Right lobe of liver (tissue), 6 donors: ENCODE measurements at regions not wholly inside any gene's neighbourhood (a gene's known extent, or its start where the extent isn't known, plus 50 kb on each side); places are given as distances from the start of the nearest gene placed in this dataset.

Experiments
- ATAC-seq, 4 donors: fragments of 200-7000 bp; cut with Tn5 transposase; one replicate each; pipeline ENCODE4 v1.9.1; 2020; ENCODE audit warnings: mild to moderate bottlenecking in 4 of 4, moderate library complexity in 4 of 4
- DNase-seq, 3 donors: peaks; one replicate each; pipeline ENCODE4 v3.0.0-alpha.2; 2020
- H3K27ac ChIP-seq, 3 donors: fragments of 200-600 bp; one replicate each; pipeline ENCODE4 v1.8.0; 2022
- H3K27me3 ChIP-seq, 2 donors: fragments of 200-600 bp; one replicate each; pipeline ENCODE4 v1.8.0; 2022
- H3K36me3 ChIP-seq, 4 donors: fragments of 200-600 bp; sonication (generic) in 1 of 4; one replicate each; pipeline versions ENCODE4 v1.5.1 to v1.8.0; 2017 to 2022; ENCODE audit warnings: control low read depth in 1 of 4
- H3K4me1 ChIP-seq, 4 donors: fragments of 200-600 bp; sonication (generic) in 1 of 4; one replicate each; pipeline versions ENCODE4 v1.5.1 to v1.8.0; 2017 to 2022; ENCODE audit warnings: control low read depth in 1 of 4
- H3K4me3 ChIP-seq, 3 donors: fragments of 200-600 bp; one replicate each; pipeline ENCODE4 v1.8.0; 2022
- H3K9me3 ChIP-seq, 4 donors: fragments of 200-600 bp; sonication (generic) in 1 of 4; one replicate each; pipeline versions ENCODE4 v1.5.1 to v1.8.0; 2017 to 2022; ENCODE audit warnings: control low read depth in 1 of 4
- CTCF ChIP-seq, 4 donors: fragments of 200-600 bp in 3 of 4; fragments of 450-650 bp in 1 of 4; IDR thresholded peaks; one replicate each; pipeline versions ENCODE4 v1.5.1 to v1.8.0; 2016 to 2022; ENCODE audit warnings: antibody characterized with exemption in 4 of 4, mild to moderate bottlenecking in 2 of 4
- POLR2A ChIP-seq: fragments of 450-650 bp; IDR thresholded peaks from one replicate; pipeline ENCODE4 v1.6.1; 2017; ENCODE audit warnings: antibody characterized with exemption, mild to moderate bottlenecking
- WGBS: methylation state at CpG from one replicate; pipeline ENCODE4 v1.1.6; 2018; ENCODE audit warnings: low coverage, low lambda C conversion rate; ENCODE audit not compliant: insufficient coverage; ENCODE audit errors: missing lambda C conversion rate; 5-methylcytosine and 5-hydroxymethylcytosine counted together
- intact Hi-C, 2 donors: fragments of 100-400 bp; cut with DNase I; formaldehyde crosslinking; loops; one replicate each; pipeline versions ENCODE4 v1.11.2 to v1.14.1; 2022
- donor health status: DM: no; HTN: yes; CAD: no.
- donor health status: DM: no; HTN: no; CAD: no.
- donor health status: DM: no; HTN: no; CAD: no.
- donor health status: DM: no; HTN: yes; CAD: no.
- donor health status: DM: no; HTN: yes; CAD: no.

GRCh38 chr5:153907170-153907775, 131.4 kb downstream of the FAM114A2 start:
- ATAC-seq, result no peak
- Histone ChIP-seq H3K4me1 (no peaks in the 10 kb centered on the region), H3K27ac (no peak overlapping the region), H3K4me3 (no peak overlapping the region), H3K9me3 (no peaks in the 10 kb centered on the region), H3K36me3 (no peaks in the 10 kb centered on the region), H3K27me3 (no peaks in the 10 kb centered on the region)
- intact Hi-C loops, result no loop called here
- TF ChIP-seq POLR2A (no peak), CTCF (IDR thresholded peaks at IDR 0.05) (no peak)
- no peak for DNase-seq

- no peak for DNase-seq
Observed at GRCh38 chr5:153905219-153905618, 133.5 kb downstream of the FAM114A2 start.

GRCh38 chr5:153903321-153903720, 135.4 kb downstream of the FAM114A2 start:
- Histone ChIP-seq H3K27me3 (no peaks in the 10 kb centered on the region), H3K9me3 (no peaks in the 10 kb centered on the region), H3K36me3 (no peaks in the 10 kb centered on the region), H3K27ac (no peak overlapping the region), H3K4me1 (no peaks in the 10 kb centered on the region), H3K4me3 (no peak overlapping the region)
- DNase-seq (no peak), ATAC-seq (no peak)
- WGBS, result 17% methylated on average over 1 of the region's 1 CpG
- intact Hi-C loops, result no loop called here
- TF ChIP-seq CTCF (IDR thresholded peaks at IDR 0.05) (no peak), POLR2A (no peak)

More at GRCh38 chr5:153905219-153905618, 133.5 kb downstream of the FAM114A2 start:
- Histone ChIP-seq H3K27ac (no peak overlapping the region), H3K27me3 (no peaks in the 10 kb centered on the region), H3K9me3 (no peaks in the 10 kb centered on the region), H3K36me3 (no peaks in the 10 kb centered on the region), H3K4me3 (no peak overlapping the region), H3K4me1 (no peaks in the 10 kb centered on the region)
- no peak for ATAC-seq
- 42% methylated on average over 1 of the region's 1 CpG for WGBS
- intact Hi-C loops, result no loop called here
- TF ChIP-seq POLR2A, result no peak
- TF ChIP-seq CTCF (IDR thresholded peaks at IDR 0.05), result no peak

- Histone ChIP-seq H3K4me1 (no peaks in the 10 kb centered on the region), H3K27ac (no peak overlapping the region), H3K9me3 (no peaks in the 10 kb centered on the region), H3K4me3 (no peak overlapping the region), H3K36me3 (no peaks in the 10 kb centered on the region), H3K27me3 (no peaks in the 10 kb centered on the region)
- ATAC-seq (no peak), DNase-seq (no peak)
- 55% methylated on average over 1 of the region's 1 CpG for WGBS
- intact Hi-C loops, result no loop called here
- no peak for TF ChIP-seq CTCF (IDR thresholded peaks at IDR 0.05)
- no peak for TF ChIP-seq POLR2A
Observed at GRCh38 chr5:153902016-153902415, 136.7 kb downstream of the FAM114A2 start.

GRCh38 chr5:153901449-153901848, 137.3 kb downstream of the FAM114A2 start:
- no peak for TF ChIP-seq POLR2A
- no peak for TF ChIP-seq CTCF (IDR thresholded peaks at IDR 0.05)
- Histone ChIP-seq H3K27me3 (no peaks in the 10 kb centered on the region), H3K27ac (no peak overlapping the region), H3K9me3 (no peaks in the 10 kb centered on the region), H3K4me1 (no peaks in the 10 kb centered on the region), H3K36me3 (no peaks in the 10 kb centered on the region), H3K4me3 (no peak overlapping the region)
- 46% methylated on average over 3 of the region's 3 CpGs for WGBS
- no peak for ATAC-seq
- no peak for DNase-seq
- intact Hi-C loops, result no loop called here
